HL-60 (cell line): ENCODE measurements at regions not wholly inside any gene's neighbourhood (a gene's known extent, or its start where the extent isn't known, plus 50 kb on each side); places are given as distances from the start of the nearest gene placed in this dataset.

Source experiments
- DNase-seq, 2 experiments: peaks; one replicate each; pipeline ENCODE4 v3.0.0-alpha.2; 2010 to 2020; ENCODE audit warnings: low read depth in 1 of 2, low spot score in 1 of 2
- H3K27ac ChIP-seq: fragments of 250-450 bp; sonication (Bioruptor Pico); replicated peaks from 2 replicates; pipeline ENCODE4 v1.5.1; 2020; ENCODE audit warnings: mild to moderate bottlenecking, moderate library complexity
- H3K27me3 ChIP-seq: fragments of 250-450 bp; sonication (Bioruptor Pico); 2 replicates; pipeline ENCODE4 v1.5.1; 2021; ENCODE audit warnings: mild to moderate bottlenecking, moderate library complexity; ENCODE audit not compliant: insufficient read depth, poor library complexity, severe bottlenecking
- H3K4me3 ChIP-seq: replicated peaks from 2 replicates; pipeline ENCODE4 v1.5.1; 2011; ENCODE audit warnings: mild to moderate bottlenecking, control low read depth, low read length; ENCODE audit not compliant: insufficient read depth
- CTCF ChIP-seq: IDR thresholded peaks from one replicate; pipeline ENCODE4 v1.5.1; 2011; ENCODE audit warnings: low read length, control low read depth, inconsistent platforms; ENCODE audit not compliant: insufficient read depth
- GABPA ChIP-seq: IDR thresholded peaks from 2 replicates; pipeline ENCODE4 v1.6.1; 2012; ENCODE audit warnings: low read depth
- POLR2AphosphoS5 ChIP-seq: IDR thresholded peaks from 2 replicates; pipeline ENCODE4 v1.6.1; 2012; ENCODE audit warnings: low read depth
- REST ChIP-seq: IDR thresholded peaks from 2 replicates; pipeline ENCODE4 v1.6.1; 2012; ENCODE audit warnings: low read depth; ENCODE audit not compliant: insufficient replicate concordance
- SPI1 ChIP-seq: IDR thresholded peaks from 2 replicates; pipeline ENCODE4 v1.6.1; 2012; ENCODE audit warnings: low read depth, mild to moderate bottlenecking, borderline replicate concordance

- no peak for TF ChIP-seq REST
- no peak for TF ChIP-seq POLR2AphosphoS5
- no peak for TF ChIP-seq SPI1
- no peak for TF ChIP-seq GABPA
- TF ChIP-seq CTCF, result no peak
- no peaks in the 10 kb centered on the region for H3K27me3 ChIP-seq
- no peak overlapping the region for H3K27ac ChIP-seq
- no peak for DNase-seq
- H3K4me3 ChIP-seq, result no peak overlapping the region
These were observed 222.3 kb upstream of the LDB2 start for GRCh38 chr4:17120761-17121160.

- no peak overlapping the region for H3K27ac ChIP-seq
- no peak overlapping the region for H3K4me3 ChIP-seq
- DNase-seq, result no peak
- TF ChIP-seq CTCF (no peak), POLR2AphosphoS5 (no peak), SPI1 (no peak), GABPA (no peak), REST (no peak)
- no peaks in the 10 kb centered on the region for H3K27me3 ChIP-seq
These were observed 219.3 kb upstream of the LDB2 start for GRCh38 chr4:17117746-17118145.

GRCh38 chr4:17115583-17115982 is 217.1 kb upstream of the LDB2 start:
- TF ChIP-seq REST, result no peak
- TF ChIP-seq POLR2AphosphoS5, result no peak
- no peak for TF ChIP-seq GABPA
- TF ChIP-seq SPI1, result no peak
- TF ChIP-seq CTCF, result no peak
- Histone ChIP-seq H3K27me3 (no peaks in the 10 kb centered on the region), H3K27ac (no peak overlapping the region), H3K4me3 (no peak overlapping the region)
- DNase-seq, result no peak
